Putamen (tissue), 1 donor: ENCODE measurements at regions not wholly inside any gene's neighbourhood (a gene's known extent, or its start where the extent isn't known, plus 50 kb on each side); places are given as distances from the start of the nearest gene placed in this dataset.
"Not testable (repeated sequence)": the region's sequence is repeated elsewhere in the genome, so short reads cannot be mapped to it uniquely, and the experiment has no call there.

Experiments used
- DNase-seq: peaks from one replicate; pipeline ENCODE4 v3.0.0-alpha.2; 2016; ENCODE audit warnings: low spot score

DNA sequence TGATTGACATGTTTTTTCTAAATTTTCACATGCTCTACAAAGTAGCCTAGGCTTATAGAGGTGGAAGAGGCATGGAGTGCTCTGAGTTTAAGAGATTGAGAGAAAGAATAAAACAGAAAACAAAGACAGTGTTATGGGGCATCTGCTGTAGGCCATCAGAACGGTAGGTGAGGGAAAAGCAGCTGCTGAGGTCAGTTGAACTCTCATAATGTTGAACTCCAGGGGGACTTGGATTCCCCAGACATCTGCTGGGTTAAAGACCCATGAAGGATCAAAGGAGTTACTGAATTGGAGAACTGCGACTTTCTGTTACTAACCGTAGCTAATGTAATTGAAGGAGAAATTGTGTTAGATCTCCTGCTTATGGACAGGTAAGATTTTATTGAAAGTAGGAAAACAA is 333.9 kb downstream of the TFAP2B start:
- no peak for DNase-seq

DNA sequence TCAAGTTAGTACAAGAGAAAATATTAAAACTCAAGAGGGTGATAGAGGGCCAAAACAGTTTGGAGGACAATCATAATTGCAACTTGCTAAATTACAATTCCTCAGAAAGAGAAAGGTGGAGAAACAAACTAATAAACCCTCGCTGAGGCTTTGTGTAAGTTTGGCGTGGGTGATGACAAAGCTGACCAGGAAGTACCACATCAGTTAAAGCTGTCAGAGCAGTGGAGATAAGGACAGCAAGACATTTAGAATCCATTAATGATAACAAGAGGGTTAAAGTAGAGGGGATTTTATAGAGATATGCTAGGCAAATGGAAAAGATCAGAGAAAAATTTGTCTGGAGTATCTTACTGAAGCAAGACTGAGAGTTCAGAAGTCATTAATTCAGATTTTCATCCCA is 334.4 kb downstream of the TFAP2B start:
- DNase-seq: no peak

DNA sequence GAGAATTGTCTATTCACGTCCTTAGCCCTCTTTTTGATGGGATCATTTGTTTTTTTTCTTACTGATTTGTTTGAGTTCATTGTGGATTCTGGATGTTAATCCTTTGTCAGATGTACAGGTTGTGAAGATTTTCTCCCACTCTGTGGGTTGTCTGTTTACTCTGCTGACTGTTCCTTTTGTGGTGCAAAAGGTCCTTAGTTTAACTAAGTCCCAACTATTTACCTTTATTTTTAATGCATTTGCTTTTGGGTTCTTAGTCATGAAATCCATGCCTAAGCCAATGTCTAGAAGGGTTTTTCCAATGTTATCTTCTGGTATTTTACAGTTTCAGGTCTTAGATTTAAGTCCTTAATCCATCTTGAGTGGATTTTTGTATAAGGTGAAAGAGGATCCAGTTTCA is 336.3 kb downstream of the TFAP2B start:
- not testable (repeated sequence) for DNase-seq

DNA sequence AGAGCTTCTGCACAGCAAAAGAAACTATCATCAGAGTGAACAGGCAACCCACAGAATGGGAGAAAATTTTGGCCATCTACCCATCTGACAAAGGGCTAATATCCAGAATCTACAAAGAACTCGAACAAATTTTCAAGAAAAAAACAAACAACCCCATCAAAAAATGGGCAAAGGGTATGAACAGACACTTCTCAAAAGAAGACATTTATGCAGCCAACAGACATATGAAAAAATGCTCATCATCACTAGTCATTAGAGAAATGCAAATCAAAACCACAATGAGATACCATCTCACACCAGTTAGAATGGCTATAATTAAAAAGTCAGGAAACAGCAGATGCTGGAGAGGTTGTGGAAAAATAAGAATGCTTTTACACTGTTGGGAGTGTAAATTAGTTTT is 340.6 kb downstream of the TFAP2B start:
- DNase-seq: not testable (repeated sequence)

DNA sequence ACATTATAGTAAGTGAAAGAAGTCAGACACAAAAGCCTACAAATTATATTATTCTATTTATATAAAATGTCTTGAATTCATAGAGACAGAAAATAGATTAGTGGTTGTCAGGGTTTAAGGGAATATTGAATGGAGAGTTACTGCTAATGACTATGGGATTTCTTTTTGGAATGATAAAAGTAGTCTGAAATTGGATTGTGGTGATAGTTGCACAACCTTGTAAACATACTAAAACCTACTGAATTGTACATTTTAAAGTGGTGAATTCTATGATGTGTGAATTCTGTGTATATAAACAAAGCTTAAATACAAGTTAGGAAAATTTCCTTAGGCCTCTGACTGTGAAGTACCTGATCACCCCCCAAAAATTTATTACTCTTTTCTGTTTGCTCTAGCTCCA is 343.1 kb downstream of the TFAP2B start:
- no peak for DNase-seq

DNA sequence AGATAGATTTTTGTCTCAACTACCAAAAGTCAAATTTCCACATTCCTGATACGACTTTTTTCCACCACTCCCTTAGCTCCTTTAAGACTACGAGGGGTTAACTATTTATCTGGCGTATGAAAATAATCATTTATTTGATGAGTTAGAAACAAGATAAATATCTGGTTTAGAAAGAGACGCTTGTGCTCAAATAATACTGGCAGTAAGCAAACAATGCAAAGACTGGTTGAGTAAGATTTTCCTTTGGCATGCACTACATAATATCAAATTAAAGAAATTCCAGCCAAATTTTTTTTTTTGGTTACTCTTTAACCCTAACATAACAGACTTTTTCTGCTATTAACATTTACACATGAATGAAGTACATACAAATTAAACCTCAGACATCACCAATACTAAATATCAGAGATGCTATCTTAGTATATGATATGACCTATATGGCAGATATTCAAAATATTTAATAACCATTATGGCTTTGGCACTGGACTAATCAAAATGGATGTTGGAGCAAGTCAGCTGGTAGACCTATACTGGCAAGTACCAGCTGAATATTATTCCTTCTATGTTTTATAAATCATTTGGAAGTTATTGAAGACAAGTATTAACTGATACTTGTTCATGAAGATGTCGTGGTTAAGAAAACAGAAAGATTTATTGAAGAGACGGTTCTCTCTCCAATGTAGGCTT is 345.3 kb downstream of the TFAP2B start:
- DNase-seq: no peak

DNA sequence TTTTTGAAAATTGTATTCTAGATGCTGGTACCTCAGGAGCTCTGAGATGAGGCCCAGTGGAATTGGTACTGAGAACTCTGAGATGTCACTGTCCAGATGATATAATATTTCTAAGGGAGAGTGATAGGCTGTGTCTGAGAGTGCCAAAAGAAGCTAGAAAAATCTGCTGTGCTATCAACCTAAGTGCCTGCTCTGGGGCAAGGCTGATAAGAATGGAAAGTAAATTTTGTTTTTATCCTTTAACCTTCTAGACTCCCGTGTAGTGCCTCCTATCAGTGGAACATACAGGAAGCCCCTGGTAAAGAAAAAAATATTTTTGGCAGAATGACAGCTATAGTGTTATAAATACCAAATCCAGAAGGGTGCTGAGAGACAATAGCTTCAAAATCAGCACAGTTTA is 348.2 kb downstream of the TFAP2B start:
- no peak for DNase-seq

DNA sequence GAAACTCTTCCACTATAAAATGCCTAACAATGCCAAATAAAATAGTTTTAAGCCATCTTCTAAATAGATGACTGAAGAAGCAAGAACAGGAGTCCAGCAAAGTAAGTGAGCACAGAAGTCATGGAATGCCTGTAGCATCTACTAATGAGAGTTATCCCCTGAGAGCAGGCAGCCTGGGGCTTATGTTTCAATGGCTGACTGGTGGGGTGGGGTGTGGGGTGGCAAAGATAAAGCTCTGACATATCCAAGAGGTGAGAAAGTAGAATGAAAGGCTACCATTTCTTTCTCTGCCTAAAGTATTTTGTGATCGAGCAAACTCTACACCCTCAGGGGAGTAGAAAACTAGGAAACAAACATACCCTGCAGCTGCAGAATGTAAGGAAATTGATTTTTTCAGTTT is 348.8 kb downstream of the TFAP2B start:
- no peak for DNase-seq

DNA sequence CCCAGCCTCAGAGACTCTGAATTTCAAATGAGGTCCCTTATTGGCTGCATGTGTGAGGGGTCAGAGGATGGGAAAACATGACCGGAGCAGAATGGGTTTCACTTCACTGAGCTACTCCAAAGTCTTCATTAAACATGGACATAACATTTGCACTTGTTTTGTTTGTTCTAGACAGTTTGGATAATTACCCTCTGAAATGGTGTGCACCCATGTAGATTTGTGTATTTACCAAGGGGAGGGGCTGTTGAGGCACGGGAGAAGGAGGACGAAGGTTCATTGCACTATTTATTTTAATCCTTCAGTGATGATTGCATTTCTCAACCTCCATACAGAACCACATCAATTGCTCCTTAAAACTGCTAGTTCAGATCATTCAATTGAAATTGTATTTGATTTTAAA is 364.2 kb downstream of the TFAP2B start:
- no peak for DNase-seq

DNA sequence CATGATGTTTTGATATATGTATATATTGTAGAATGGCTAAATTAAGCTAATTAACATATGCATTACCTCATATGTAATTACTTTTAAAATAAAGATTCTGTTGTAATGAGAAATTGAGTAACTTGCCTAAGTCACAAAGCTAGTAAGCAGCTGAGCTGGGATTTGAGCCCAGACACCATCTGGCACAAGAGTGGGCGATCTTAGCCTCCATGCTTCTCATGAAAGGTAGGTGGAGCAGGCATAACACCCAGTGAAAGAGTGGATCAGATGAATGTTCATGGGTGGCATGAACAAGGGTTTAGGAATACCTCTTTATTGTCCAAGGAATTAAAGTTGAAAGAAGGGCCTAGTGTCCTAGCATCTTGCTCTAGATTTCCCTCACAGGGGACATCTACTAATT is 365.4 kb downstream of the TFAP2B start:
- no peak for DNase-seq

DNA sequence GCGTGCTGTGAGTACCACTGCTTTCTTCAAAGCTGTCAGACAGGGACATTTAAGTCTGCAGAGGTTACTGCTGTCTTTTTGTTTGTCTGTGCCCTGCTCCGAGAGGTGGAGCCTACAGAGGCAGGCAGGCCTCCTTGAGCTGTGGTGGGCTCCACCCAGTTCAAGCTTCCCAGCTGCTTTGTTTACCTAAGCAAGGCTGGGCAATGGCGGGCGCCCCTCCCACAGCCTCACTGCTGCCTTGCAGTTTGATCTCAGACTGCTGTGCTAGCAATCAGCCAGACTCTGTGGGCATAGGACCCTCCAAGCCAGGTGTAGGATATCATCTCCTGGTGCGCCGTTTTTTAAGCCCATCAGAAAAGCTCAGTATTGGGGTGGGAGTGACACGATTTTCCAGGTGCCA is 374.5 kb downstream of the TFAP2B start:
- not testable (repeated sequence) for DNase-seq

DNA sequence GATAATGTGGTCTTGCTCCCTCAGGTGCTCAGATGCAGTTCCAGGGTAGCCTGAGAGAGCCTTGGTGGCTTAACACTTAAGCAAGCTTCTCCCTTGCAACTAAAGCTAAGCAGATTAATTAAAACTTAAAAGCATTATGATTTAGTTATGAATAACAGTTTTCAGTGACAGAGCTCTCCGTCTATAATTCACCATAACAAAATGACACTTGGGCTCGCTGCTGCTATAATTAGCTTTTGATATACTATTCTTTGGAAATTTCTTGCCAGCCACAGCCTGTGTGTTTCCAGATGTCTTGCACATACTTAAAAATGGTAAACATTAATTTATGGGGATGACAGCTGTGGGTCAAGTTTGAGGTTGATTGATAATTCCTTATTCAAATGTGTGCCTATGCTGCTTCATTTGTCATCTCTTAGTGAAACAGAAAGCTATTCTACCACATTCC is 380.5 kb downstream of the TFAP2B start:
- DNase-seq: no peak

DNA sequence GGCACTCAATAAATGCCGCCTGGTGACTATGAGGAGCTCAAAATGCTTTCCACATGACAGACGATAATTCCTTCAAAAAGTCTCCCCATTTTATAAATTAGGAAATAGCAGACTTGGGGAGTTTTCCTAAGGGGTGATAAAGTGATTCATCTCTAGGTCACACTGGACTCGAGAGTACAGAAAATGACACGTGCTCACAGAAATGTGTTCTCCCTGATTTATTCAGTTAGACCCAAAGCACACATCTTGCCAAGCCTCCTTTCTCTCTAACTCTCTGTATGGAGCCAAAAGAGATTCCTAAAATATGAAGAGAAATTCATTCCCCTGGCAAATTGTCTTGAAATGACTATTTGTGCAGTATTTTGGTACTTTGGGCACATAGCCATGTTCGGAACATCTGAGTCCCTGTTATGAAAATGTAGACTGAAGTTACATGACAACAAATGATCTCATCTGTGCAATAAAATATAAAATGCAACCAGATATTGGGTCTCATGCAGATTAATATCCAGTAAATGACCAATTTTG is 381.1 kb downstream of the TFAP2B start:
- no peak for DNase-seq

DNA sequence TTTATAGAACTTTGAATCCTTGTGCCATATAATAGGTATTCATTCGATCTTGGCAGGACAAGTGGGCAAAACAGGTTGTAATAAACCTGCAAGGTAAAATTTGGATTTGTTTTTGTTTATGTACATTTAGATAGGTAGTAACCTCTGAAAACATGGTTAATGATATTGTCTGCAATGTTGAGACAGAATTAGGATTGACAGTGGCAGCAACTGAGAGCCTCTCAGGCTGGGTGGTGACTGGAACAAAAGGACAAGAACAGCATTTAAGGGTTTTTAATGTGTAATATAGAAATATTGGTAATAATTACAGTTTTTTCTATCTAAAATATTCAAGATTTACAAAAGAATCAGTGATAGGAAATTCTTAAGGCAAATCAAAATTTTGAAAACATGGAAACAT is 382.0 kb downstream of the TFAP2B start:
- no peak for DNase-seq

DNA sequence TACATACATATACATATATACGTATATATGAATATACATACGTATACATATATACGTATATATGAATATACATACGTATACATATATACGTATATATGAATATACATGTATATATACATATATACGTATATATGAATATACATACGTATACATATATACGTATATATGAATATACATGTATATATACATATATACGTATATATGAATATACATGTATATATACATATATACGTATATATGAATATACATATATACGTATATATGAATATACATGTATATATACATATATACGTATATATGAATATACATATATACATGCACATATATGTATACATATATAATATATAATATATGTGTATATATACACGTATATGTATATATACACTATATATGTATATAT is 384.0 kb downstream of the TFAP2B start:
- not testable (repeated sequence) for DNase-seq

DNA sequence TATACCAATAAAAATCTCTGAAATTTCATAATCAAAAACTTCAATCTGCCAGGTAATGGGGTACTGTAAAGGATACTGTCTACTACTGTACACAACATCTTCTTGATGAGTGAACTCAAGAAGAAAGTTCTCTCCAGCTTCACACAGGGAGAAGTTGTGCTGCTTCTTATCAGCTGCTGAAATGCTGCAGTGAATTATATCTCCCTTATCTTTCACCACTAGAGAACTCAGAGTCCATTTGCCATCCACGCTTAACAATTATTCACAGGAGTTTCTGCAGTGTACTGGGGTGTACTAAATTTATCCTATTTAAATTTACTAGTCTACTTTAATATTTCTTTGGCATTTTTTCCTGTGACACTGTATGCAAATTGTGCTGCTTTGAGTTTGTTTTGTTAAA is 384.8 kb downstream of the TFAP2B start:
- DNase-seq: no peak

DNA sequence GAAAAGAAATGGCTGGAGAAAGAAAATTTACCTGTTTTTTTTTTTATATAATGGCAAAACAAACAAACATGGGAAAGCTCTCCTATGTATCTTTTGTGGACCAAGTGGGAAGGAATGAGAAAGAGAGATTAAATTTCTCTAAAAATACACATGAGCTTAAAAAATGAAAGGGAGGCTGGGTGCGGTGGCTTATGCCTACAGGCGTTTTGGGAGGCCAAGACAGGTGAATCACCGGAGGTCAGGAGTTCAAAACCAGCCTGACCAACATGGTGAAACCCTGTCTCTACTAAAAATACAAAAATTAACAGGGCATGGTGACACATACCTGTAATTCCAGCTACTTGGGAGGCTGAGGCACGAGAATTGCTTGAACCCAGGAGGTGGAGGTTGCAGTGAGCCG is 388.0 kb downstream of the TFAP2B start:
- DNase-seq: not testable (repeated sequence)

DNA sequence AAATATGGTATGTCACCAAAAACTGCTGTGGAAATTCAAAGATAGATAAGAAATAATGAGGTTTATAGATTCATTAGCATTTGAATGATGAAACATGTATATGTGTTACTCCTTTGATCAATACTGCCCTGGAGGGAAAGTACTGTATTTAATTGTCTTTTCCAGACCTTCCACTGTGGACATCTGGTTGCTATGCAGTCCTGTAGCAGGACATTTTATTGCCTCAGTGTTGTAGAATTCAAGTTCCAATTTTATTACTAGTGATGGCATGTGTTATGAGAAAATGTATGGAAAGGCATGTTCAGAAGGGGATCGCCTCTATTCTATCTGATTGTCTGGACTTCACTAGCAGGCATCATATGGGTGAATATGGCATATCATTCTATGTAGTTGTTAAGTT is 391.0 kb downstream of the TFAP2B start:
- no peak for DNase-seq

DNA sequence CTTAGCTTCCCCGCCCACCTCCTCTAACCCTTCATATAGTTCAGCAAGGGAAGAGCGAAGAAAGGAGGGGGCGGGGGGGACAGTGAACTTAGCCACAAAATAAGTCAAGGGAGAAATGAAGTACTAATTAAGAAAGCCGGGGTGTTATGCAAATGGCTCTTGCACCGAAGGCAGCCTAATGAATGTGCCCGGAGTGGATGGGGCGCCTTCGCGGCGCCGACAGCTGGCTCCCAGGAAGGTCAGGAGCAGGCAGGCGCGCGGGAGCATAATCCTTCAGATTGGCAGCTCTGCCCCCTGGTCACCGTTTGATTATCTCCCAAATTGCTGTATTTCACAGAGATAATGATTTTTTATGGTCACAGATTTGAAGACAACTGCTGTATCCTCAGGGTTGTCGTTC is 395.1 kb downstream of the TFAP2B start:
- no peak for DNase-seq

DNA sequence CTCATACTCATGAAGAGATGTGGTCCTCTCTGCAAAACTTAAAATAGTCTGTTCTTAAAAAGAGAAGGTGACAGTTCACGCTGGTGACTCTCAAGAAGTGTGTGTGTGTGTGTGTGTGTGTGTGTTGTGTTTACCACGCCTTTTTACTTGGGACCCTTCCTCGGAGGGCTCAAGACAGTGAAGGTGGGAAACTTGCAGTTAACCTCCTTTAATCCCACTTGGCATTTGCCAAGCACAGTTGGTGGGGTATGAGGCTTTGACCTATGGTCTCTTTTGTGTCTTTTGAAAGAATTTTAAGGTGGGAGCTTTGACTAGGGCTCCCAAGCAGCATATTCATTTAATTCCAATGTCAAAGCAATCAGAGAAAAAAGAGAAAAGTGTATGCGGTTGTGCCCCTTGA is 395.8 kb downstream of the TFAP2B start:
- DNase-seq: no peak

DNA sequence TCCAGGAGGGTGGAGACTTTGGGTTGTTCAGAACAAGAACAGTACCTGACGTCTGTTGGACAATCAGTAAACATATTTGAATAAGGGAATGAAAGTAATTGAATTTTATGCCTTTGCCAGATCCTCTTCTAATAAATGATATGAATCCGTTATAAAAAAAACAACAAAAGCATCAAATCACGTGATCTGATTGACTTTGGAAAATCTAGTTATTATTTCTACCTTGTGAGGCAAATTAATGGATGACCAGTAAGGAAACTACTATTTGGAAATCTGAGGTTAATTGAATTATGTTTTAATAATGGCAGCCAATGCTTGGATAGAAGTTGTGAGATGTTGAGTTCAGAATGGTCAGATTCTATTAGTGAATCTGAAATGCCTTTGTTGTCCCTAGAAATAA is 399.5 kb downstream of the TFAP2B start:
- no peak for DNase-seq

DNA sequence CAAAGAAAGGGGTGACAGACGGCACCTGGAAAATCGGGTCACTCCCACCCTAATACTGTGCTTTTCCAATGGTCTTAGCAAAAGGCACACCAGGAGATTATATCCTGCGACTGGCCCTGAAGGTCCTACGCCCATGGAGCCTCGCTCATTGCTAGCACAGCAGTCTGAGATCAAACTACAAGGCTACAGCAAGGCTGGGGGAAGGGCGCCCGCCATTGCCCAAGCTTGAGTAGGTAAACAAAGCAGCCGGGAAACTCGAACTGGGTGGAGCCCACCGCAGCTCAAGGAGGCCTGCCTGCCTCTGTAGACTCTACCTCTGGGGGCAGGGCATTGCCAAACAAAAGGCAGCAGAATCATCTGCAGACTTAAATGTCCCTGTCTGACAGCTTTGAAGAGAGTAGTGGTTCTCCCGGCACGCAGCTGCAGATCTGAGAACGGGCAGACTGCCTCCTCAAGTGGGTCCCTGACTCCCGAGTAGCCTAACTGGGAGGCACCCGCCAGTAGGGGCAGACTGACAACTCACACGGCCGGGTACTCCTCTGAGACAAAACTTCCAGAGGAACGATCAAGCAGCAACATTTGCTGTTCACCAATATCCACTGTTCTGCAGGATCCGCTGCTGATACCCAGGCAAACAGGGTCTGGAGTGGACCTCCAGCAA is 406.0 kb downstream of the TFAP2B start:
- DNase-seq: not testable (repeated sequence)

DNA sequence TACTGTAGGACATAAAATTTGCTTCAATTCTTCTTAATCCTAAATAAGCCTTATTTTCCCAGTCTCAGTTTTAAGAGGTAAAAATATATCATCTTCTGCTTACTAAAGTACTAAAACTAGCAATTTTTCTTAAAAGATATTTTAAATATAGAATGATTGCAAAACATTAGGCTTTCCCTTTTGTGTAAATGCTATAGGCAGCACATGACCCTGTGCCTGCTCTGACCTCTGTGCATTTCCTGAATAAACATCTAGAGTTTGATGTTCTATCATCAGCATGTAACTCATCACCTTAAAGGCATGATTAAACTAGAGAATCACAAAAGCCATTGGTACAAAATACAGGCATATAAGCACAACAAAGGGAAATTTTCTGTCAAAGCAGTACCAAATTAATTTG is 422.7 kb downstream of the TFAP2B start:
- DNase-seq: no peak

DNA sequence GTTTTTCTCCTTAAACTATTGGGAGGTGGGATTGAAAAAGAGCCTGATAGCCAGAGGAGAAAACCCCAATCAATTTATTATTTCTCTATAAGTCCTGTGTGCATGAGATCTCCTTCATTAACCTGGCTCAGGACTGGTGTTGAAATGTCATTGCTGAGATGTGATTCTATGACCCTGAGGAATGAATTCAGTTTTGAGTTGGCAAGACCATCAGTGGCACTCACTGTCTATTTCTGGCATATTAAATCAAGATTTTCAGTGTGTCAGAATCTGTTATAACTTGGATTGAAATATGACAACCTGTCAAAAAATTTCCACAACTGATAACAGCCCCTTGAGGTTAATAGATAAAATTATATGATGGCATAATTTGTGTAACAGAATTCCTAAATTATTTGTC is 431.1 kb downstream of the TFAP2B start:
- no peak for DNase-seq
